Panc1 (cell line): ENCODE measurements at regions not wholly inside any gene's neighbourhood (a gene's known extent, or its start where the extent isn't known, plus 50 kb on each side); places are given as distances from the start of the nearest gene placed in this dataset.

Experiments
- ATAC-seq: fragments of 200-7000 bp; cut with Tn5 transposase; 2 replicates; pipeline ENCODE4 v1.9.1; 2020; ENCODE audit warnings: mild to moderate bottlenecking, moderate library complexity
- BruUV-seq: library from RNA; stranded (reverse); fragments of 400-500 nt; replicated peaks from 2 replicates; lab custom pipeline; 2021; lab: Mats Ljungman, UMichigan
- CTCF ChIA-PET: fragments of 300-600 bp; sonication (Branson Sonifier 250); formaldehyde crosslinking; loops from one replicate; lab custom pipeline; 2022; ENCODE audit warnings: antibody characterized with exemption; lab: Charles Lee
- POLR2A ChIA-PET: fragments of 300-600 bp; sonication (Branson Sonifier 250); formaldehyde crosslinking; loops from one replicate; lab custom pipeline; 2022; ENCODE audit warnings: antibody characterized with exemption; lab: Charles Lee
- DNase-seq: peaks from one replicate; pipeline ENCODE4 v3.0.0-alpha.2; 2010; ENCODE audit warnings: low read depth, low spot score
- H3K27ac ChIP-seq: 2 replicates; pipeline ENCODE4 v1.5.1; 2011; ENCODE audit warnings: mild to moderate bottlenecking, low read length, inconsistent platforms
- H3K27me3 ChIP-seq: fragments of 200-500 bp; sonication (Bioruptor generic); 2 replicates; pipeline ENCODE4 v1.6.0; 2014; ENCODE audit warnings: low read length, inconsistent platforms; ENCODE audit not compliant: control insufficient read depth, insufficient read depth
- H3K36me3 ChIP-seq: fragments of 200-500 bp; sonication (Bioruptor generic); 2 replicates; pipeline ENCODE4 v1.5.1; 2014; ENCODE audit warnings: inconsistent platforms, mild to moderate bottlenecking, low read length, moderate library complexity; ENCODE audit not compliant: control insufficient read depth, insufficient read depth
- H3K4me1 ChIP-seq: 2 replicates; pipeline ENCODE4 v1.5.1; 2011; ENCODE audit warnings: inconsistent platforms, mild to moderate bottlenecking, low read length, moderate library complexity; ENCODE audit not compliant: control insufficient read depth, insufficient read depth
- H3K4me3 ChIP-seq, 2 experiments: 2 replicates each; pipeline ENCODE4 v1.5.1; 2011 to 2012; ENCODE audit warnings: low read depth in 2 of 2, low read length in 2 of 2, mild to moderate bottlenecking in 2 of 2, inconsistent platforms in 1 of 2, moderate library complexity in 1 of 2
- H3K9me3 ChIP-seq: fragments of 200-500 bp; sonication (Bioruptor generic); 2 replicates; pipeline ENCODE4 v1.5.1; 2014; ENCODE audit warnings: low read depth, mild to moderate bottlenecking, inconsistent platforms, low read length, moderate library complexity; ENCODE audit not compliant: control insufficient read depth, insufficient read depth
- POLR2AphosphoS5 ChIP-seq: IDR thresholded peaks from 2 replicates; pipeline ENCODE4 v1.6.1; 2012; ENCODE audit warnings: mild to moderate bottlenecking, low read depth, low read length, moderate library complexity
- SIN3A ChIP-seq: IDR thresholded peaks from 2 replicates; pipeline ENCODE4 v1.6.1; 2012; ENCODE audit warnings: low read depth, mild to moderate bottlenecking, low read length, moderate library complexity, borderline replicate concordance; ENCODE audit not compliant: insufficient read depth
- TCF7L2 ChIP-seq: IDR thresholded peaks from 2 replicates; pipeline ENCODE4 v1.6.1; 2011; ENCODE audit warnings: mild to moderate bottlenecking, low read depth, low read length, inconsistent platforms
- in situ Hi-C: cut with HindIII; loops from 2 replicates; pipeline ENCODE4 v1.10.0; 2016; ENCODE audit warnings: low sequenced_read_pairs, low pct_unique_long_range_greater_than_20kb
- intact Hi-C: fragments of 100-400 bp; cut with micrococcal nuclease; formaldehyde crosslinking; loops from one replicate; pipeline ENCODE4 v1.10.0; 2022; ENCODE audit not compliant: unreplicated experiment
- TF ChIP-seq, protein P1 (sequence below): fragments of 450-650 bp; IDR thresholded peaks from 2 replicates; pipeline ENCODE4 v1.5.1; 2017; ENCODE audit warnings: mild to moderate bottlenecking
- TF ChIP-seq, protein P2 (sequence below), 2 experiments: IDR thresholded peaks; 2 replicates each; pipeline ENCODE4 v1.6.1; 2011 to 2012; ENCODE audit warnings: low read depth in 2 of 2, control low read depth in 1 of 2, low read length in 1 of 2, mild to moderate bottlenecking in 1 of 2, moderate library complexity in 1 of 2; ENCODE audit not compliant: insufficient read depth in 1 of 2

DNA sequence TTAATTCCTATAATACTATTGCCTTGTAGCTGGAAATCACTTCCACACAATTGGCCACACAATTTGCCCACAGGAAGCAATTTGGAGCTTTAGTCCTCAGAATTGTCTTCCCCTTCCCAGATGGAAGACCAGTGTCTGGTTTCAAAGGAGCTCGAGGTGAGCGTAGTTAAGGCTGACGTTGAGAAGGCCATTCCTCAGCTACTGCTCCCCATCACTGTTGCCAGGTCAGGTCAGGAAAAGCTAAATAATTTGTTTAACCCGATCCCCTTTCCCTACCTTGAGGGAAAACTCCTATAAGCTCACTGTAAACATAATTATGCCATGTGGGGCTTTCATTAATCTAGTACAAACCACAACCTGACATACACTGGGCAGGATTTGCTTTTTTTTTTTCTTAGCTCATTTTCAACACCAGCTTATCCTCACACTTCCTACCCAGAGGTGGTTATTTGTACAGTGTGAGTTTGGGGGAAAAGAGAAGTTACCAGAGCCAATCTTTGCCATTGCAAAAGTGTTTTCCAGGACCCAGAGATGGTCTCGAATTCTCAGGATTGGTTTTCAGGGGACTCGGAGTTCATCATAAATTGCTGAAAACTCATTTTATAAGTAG is 242.7 kb downstream of the CLIC5 start:
- Histone ChIP-seq H3K4me3 (no peak overlapping the region), H3K27me3 (peaks cover 15% of the 10 kb centered on the region), H3K36me3 (no peaks in the 10 kb centered on the region), H3K27ac (no peak overlapping the region), H3K9me3 (no peaks in the 10 kb centered on the region), H3K4me1 (no peaks in the 10 kb centered on the region)
- in situ Hi-C loops (no loop called here), intact Hi-C loops (no loop called here)
- TF ChIP-seq, protein P1, sequence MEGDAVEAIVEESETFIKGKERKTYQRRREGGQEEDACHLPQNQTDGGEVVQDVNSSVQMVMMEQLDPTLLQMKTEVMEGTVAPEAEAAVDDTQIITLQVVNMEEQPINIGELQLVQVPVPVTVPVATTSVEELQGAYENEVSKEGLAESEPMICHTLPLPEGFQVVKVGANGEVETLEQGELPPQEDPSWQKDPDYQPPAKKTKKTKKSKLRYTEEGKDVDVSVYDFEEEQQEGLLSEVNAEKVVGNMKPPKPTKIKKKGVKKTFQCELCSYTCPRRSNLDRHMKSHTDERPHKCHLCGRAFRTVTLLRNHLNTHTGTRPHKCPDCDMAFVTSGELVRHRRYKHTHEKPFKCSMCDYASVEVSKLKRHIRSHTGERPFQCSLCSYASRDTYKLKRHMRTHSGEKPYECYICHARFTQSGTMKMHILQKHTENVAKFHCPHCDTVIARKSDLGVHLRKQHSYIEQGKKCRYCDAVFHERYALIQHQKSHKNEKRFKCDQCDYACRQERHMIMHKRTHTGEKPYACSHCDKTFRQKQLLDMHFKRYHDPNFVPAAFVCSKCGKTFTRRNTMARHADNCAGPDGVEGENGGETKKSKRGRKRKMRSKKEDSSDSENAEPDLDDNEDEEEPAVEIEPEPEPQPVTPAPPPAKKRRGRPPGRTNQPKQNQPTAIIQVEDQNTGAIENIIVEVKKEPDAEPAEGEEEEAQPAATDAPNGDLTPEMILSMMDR, result no peak
- TF ChIP-seq, protein P2, sequence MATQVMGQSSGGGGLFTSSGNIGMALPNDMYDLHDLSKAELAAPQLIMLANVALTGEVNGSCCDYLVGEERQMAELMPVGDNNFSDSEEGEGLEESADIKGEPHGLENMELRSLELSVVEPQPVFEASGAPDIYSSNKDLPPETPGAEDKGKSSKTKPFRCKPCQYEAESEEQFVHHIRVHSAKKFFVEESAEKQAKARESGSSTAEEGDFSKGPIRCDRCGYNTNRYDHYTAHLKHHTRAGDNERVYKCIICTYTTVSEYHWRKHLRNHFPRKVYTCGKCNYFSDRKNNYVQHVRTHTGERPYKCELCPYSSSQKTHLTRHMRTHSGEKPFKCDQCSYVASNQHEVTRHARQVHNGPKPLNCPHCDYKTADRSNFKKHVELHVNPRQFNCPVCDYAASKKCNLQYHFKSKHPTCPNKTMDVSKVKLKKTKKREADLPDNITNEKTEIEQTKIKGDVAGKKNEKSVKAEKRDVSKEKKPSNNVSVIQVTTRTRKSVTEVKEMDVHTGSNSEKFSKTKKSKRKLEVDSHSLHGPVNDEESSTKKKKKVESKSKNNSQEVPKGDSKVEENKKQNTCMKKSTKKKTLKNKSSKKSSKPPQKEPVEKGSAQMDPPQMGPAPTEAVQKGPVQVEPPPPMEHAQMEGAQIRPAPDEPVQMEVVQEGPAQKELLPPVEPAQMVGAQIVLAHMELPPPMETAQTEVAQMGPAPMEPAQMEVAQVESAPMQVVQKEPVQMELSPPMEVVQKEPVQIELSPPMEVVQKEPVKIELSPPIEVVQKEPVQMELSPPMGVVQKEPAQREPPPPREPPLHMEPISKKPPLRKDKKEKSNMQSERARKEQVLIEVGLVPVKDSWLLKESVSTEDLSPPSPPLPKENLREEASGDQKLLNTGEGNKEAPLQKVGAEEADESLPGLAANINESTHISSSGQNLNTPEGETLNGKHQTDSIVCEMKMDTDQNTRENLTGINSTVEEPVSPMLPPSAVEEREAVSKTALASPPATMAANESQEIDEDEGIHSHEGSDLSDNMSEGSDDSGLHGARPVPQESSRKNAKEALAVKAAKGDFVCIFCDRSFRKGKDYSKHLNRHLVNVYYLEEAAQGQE (IDR thresholded peaks at IDR 0.05; ENCODE audit: insufficient read depth in 1 of 2, low read depth in 2 of 2, low read length in 1 of 2), result no peak
- TF ChIP-seq TCF7L2, result no peak
- BruUV-seq, result no TSS peak
- ChIA-PET CTCF (no interaction called here), POLR2A (no interaction called here)
- no peak for ATAC-seq
- no peak for DNase-seq

DNA sequence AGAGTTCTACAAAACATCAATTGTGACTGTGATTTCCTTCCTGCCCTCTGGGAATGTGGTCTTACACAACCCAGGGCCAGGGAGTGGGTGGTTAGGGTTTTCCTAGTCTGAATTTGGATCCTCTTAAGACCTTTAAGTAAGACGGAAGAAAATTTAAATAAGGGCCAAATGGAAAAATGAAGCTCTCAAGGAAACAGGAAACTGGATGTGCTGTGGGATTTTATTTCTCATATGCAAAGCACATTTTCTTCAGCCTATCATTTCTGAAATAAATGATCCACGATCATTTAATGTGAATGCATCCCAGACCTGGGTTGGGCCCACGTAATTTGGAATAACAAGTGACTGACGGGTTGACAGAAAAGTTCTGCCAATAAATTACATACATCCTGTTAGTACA is 243.6 kb downstream of the CLIC5 start:
- DNase-seq (no peak), ATAC-seq (no peak)
- Histone ChIP-seq H3K36me3 (no peaks in the 10 kb centered on the region), H3K27ac (no peak overlapping the region), H3K4me3 (no peak overlapping the region), H3K9me3 (no peaks in the 10 kb centered on the region), H3K4me1 (no peaks in the 10 kb centered on the region), H3K27me3 (peaks cover 7% of the 10 kb centered on the region; the same call in 1 of the 2 replicates)
- BruUV-seq, result no TSS peak
- CTCF ChIA-PET, result no interaction called here
- no peak for TF ChIP-seq TCF7L2
- TF ChIP-seq, protein P1, result no peak
- TF ChIP-seq POLR2AphosphoS5, result no peak
- TF ChIP-seq SIN3A, result no peak
- TF ChIP-seq, protein P2 (IDR thresholded peaks at IDR 0.05; ENCODE audit: insufficient read depth in 1 of 2, low read depth in 2 of 2, low read length in 1 of 2), result no peak
- POLR2A ChIA-PET, result no interaction called here
- in situ Hi-C loops (no loop called here), intact Hi-C loops (no loop called here)
